Transverse colon (tissue), 4 donors: ENCODE measurements at regions not wholly inside any gene's neighbourhood (a gene's known extent, or its start where the extent isn't known, plus 50 kb on each side); places are given as distances from the start of the nearest gene placed in this dataset.

ENCODE experiments used
- DNase-seq: peaks from one replicate; pipeline ENCODE4 v3.0.0-alpha.2; 2019
- H3K27ac ChIP-seq, 4 donors: fragments of 200-600 bp; sonication (generic); 2 replicates each; pipeline ENCODE4 v1.5.1; 2016 to 2018; ENCODE audit warnings: inconsistent platforms in 4 of 4
- H3K27me3 ChIP-seq: fragments of 200-600 bp; sonication (generic); 2 replicates; pipeline ENCODE4 v1.5.1; 2017; ENCODE audit warnings: inconsistent platforms
- H3K36me3 ChIP-seq, 4 donors: fragments of 200-600 bp; sonication (generic); 2 replicates each; pipeline ENCODE4 v1.5.1; 2017 to 2019; ENCODE audit warnings: inconsistent platforms in 4 of 4
- H3K4me1 ChIP-seq, 4 donors: fragments of 200-600 bp; sonication (generic); 2 replicates each; pipeline ENCODE4 v1.5.1; 2017 to 2020; ENCODE audit warnings: inconsistent platforms in 4 of 4
- H3K4me3 ChIP-seq, 4 donors: fragments of 200-600 bp; sonication (generic); 1 replicate in 1 of 4; 2 replicates in 3 of 4; pipeline versions ENCODE4 v1.5.1 to v1.6.1; 2017 to 2019; ENCODE audit warnings: inconsistent platforms in 4 of 4
- H3K9me3 ChIP-seq, 2 donors: fragments of 200-600 bp; sonication (generic); 2 replicates each; pipeline ENCODE4 v1.5.1; 2017 to 2019; ENCODE audit warnings: inconsistent platforms in 2 of 2
- CTCF ChIP-seq, 5 experiments: fragments of 200-600 bp in 3 of 5; fragments of 450-650 bp in 2 of 5; sonication (generic) in 3 of 5; IDR thresholded peaks; 1 replicate in 2 of 5; 2 replicates in 3 of 5; pipeline ENCODE4 v1.5.1; 2016 to 2017; ENCODE audit warnings: antibody characterized with exemption in 5 of 5, inconsistent platforms in 3 of 5, mild to moderate bottlenecking in 2 of 5, moderate library complexity in 1 of 5
- EP300 ChIP-seq: sonication (generic); formaldehyde crosslinking; IDR thresholded peaks from one replicate; pipeline ENCODE4 v1.6.1; 2017; ENCODE audit warnings: antibody characterized with exemption, low read depth
- POLR2A ChIP-seq: fragments of 450-650 bp; IDR thresholded peaks from one replicate; pipeline ENCODE4 v1.6.1; 2016; ENCODE audit warnings: antibody characterized with exemption, mild to moderate bottlenecking, moderate library complexity
- POLR2AphosphoS5 ChIP-seq, 3 donors: sonication (generic); formaldehyde crosslinking; IDR thresholded peaks; one replicate each; pipeline ENCODE4 v1.6.1; 2016; ENCODE audit warnings: antibody characterized with exemption in 3 of 3
- WGBS, 2 donors: methylation state at CpG; one replicate each; pipeline ENCODE4 v1.1.5; 2018; ENCODE audit warnings: low coverage in 1 of 2; 5-methylcytosine and 5-hydroxymethylcytosine counted together
- in situ Hi-C, 4 donors: fragments of 200-750 bp; cut with MboI; loops; one replicate each; pipeline versions ENCODE4 v1.15.0 to v1.15.1; 2017; ENCODE audit warnings: low sequenced_read_pairs in 3 of 4, low pct_ligation_motif_present in 1 of 4, low pct_unique_long_range_greater_than_20kb in 1 of 4
- intact Hi-C: fragments of 100-400 bp; cut with DNase I; formaldehyde crosslinking; loops from one replicate; pipeline ENCODE4 v1.15.1; 2023; ENCODE audit warnings: low total_unique reads

GRCh38 chr1:30196872-30197638 is 526.3 kb downstream of the MATN1 start:
- TF ChIP-seq CTCF (IDR thresholded peaks at IDR 0.05) = no peak
- TF ChIP-seq EP300 = no peak
- TF ChIP-seq POLR2AphosphoS5 (IDR thresholded peaks at IDR 0.05) = no peak
- TF ChIP-seq POLR2A = no peak

GRCh38 chr1:30196457-30196856 is 526.9 kb downstream of the MATN1 start:
- no peak for DNase-seq
- no peaks in the 10 kb centered on the region for H3K9me3 ChIP-seq
- no peak overlapping the region for H3K27ac ChIP-seq
- no peaks in the 10 kb centered on the region for H3K36me3 ChIP-seq
- no peak for TF ChIP-seq CTCF (IDR thresholded peaks at IDR 0.05)
- TF ChIP-seq EP300 = no peak
- TF ChIP-seq POLR2AphosphoS5 (IDR thresholded peaks at IDR 0.05) = no peak
- no peak for TF ChIP-seq POLR2A
- H3K27me3 ChIP-seq = no peaks in the 10 kb centered on the region
- in situ Hi-C loops (no loop called here), intact Hi-C loops (no loop called here)
- H3K4me1 ChIP-seq = peaks cover 0 to 6% (median 0%) of the 10 kb centered on the region in 4 donors
- H3K4me3 ChIP-seq = no peak overlapping the region

More at GRCh38 chr1:30196872-30197638, 526.3 kb downstream of the MATN1 start:
- no peaks in the 10 kb centered on the region for H3K27me3 ChIP-seq
- in situ Hi-C loops = no loop called here
- DNase-seq = no peak
- intact Hi-C loops = no loop called here
- H3K4me3 ChIP-seq = no peak overlapping the region
- H3K36me3 ChIP-seq = no peaks in the 10 kb centered on the region
- H3K4me1 ChIP-seq = peaks cover 0 to 6% (median 0%) of the 10 kb centered on the region in 4 donors
- no peak overlapping the region for H3K27ac ChIP-seq
- H3K9me3 ChIP-seq = no peaks in the 10 kb centered on the region
- 62 to 80% methylated on average over 1 to 13 of the region's 13 CpGs for WGBS, 2 donors

GRCh38 chr1:30195424-30196134 is 527.8 kb downstream of the MATN1 start:
- Histone ChIP-seq H3K4me1 (peaks cover 0 to 13% (median 3%) of the 10 kb centered on the region in 4 donors), H3K36me3 (no peaks in the 10 kb centered on the region), H3K27ac (no peak overlapping the region), H3K27me3 (no peaks in the 10 kb centered on the region), H3K4me3 (no peak overlapping the region), H3K9me3 (no peaks in the 10 kb centered on the region)
- in situ Hi-C loops (no loop called here), intact Hi-C loops (no loop called here)
- DNase-seq = no peak
- WGBS, 2 donors = 79 to 100% methylated on average over 1 to 17 of the region's 17 CpGs
- no peak for TF ChIP-seq EP300
- TF ChIP-seq CTCF (IDR thresholded peaks at IDR 0.05) = no peak
- TF ChIP-seq POLR2AphosphoS5 (IDR thresholded peaks at IDR 0.05) = no peak
- TF ChIP-seq POLR2A = no peak

GRCh38 chr1:30194741-30195423 is 528.5 kb downstream of the MATN1 start:
- Histone ChIP-seq H3K36me3 (no peaks in the 10 kb centered on the region), H3K4me1 (peaks cover 0 to 15% (median 3%) of the 10 kb centered on the region in 4 donors), H3K27me3 (no peaks in the 10 kb centered on the region), H3K4me3 (no peak overlapping the region), H3K27ac (no peak overlapping the region), H3K9me3 (no peaks in the 10 kb centered on the region)
- TF ChIP-seq POLR2A (no peak), POLR2AphosphoS5 (IDR thresholded peaks at IDR 0.05) (no peak), CTCF (IDR thresholded peaks at IDR 0.05) (no peak), EP300 (no peak)
- no peak for DNase-seq
- intact Hi-C loops = no loop called here
- WGBS, 2 donors = 60 to 69% methylated on average over 3 to 8 of the region's 8 CpGs
- in situ Hi-C loops = no loop called here
